GM12878 (cell line): ENCODE measurements at regions not wholly inside any gene's neighbourhood (a gene's known extent, or its start where the extent isn't known, plus 50 kb on each side); places are given as distances from the start of the nearest gene placed in this dataset.

Experiments used
- ATAC-seq: fragments of 200-7000 bp; cut with Tn5 transposase; 3 replicates; pipeline ENCODE4 v1.9.1; 2020; ENCODE audit warnings: mild to moderate bottlenecking, moderate library complexity
- BruUV-seq: library from RNA; stranded (reverse); fragments of 400-500 nt; replicated peaks from 2 replicates; lab custom pipeline; 2021; lab: Mats Ljungman, UMichigan
- CTCF ChIA-PET: fragments of 300-600 bp; sonication (Branson Sonifier 250); formaldehyde crosslinking; extraction: SDS; loops from one replicate; lab custom pipeline; 2021; ENCODE audit warnings: inconsistent platforms; lab: Yijun Ruan, JAX
- POLR2A ChIA-PET: fragments of 350-600 bp; formaldehyde crosslinking; extraction: SDS; loops from one replicate; lab custom pipeline; 2021; ENCODE audit warnings: inconsistent platforms; lab: Charles Lee
- RAD21 ChIA-PET: fragments of 300-600 bp; sonication (Branson Sonifier 250); formaldehyde crosslinking; loops from one replicate; lab custom pipeline; 2023; ENCODE audit warnings: antibody characterized with exemption; ENCODE audit not compliant: unreplicated experiment; lab: Charles Lee
- SMC1A ChIA-PET: fragments of 300-600 bp; sonication (Branson Sonifier 250); formaldehyde crosslinking; loops from one replicate; lab custom pipeline; 2023; ENCODE audit not compliant: unreplicated experiment, uncharacterized antibody; lab: Charles Lee
- DNase-seq: peaks from one replicate; pipeline ENCODE4 v3.0.0-alpha.2; 2011; ENCODE audit warnings: low read depth, low spot score
- FAIRE-seq: peaks from 3 replicates; lab custom pipeline; 2011; peaks lifted over from hg19 to GRCh38; lab: Jason Lieb, UNC
- H2AFZ ChIP-seq: 2 replicates; pipeline ENCODE4 v1.6.0; 2011; ENCODE audit warnings: low read depth, low read length, control low read depth; ENCODE audit not compliant: control insufficient read depth
- H3K27ac ChIP-seq: 2 replicates; pipeline ENCODE4 v1.5.1; 2011; ENCODE audit warnings: control low read depth; ENCODE audit not compliant: control insufficient read depth, insufficient read depth
- H3K27me3 ChIP-seq, 2 experiments: replicated peaks in 1 of 2; 2 replicates each; pipeline versions ENCODE4 v1.6.0 to v1.6.1; 2011; ENCODE audit warnings: low read length in 1 of 2; ENCODE audit not compliant: control insufficient read depth in 2 of 2, insufficient read depth in 2 of 2
- H3K36me3 ChIP-seq, 2 experiments: 2 replicates each; pipeline ENCODE4 v1.5.1; 2011; ENCODE audit warnings: low read length in 1 of 2; ENCODE audit not compliant: control insufficient read depth in 2 of 2, insufficient read depth in 2 of 2
- H3K4me1 ChIP-seq: 2 replicates; pipeline ENCODE4 v1.6.1; 2011; ENCODE audit warnings: mild to moderate bottlenecking, low read length, moderate library complexity, mixed read lengths; ENCODE audit not compliant: control insufficient read depth, insufficient read depth
- H3K4me2 ChIP-seq: 2 replicates; pipeline ENCODE4 v1.6.0; 2011; ENCODE audit warnings: control low read depth; ENCODE audit not compliant: control insufficient read depth, insufficient read depth
- H3K4me3 ChIP-seq: fragments of 200-600 bp; sonication (generic); 2 replicates; pipeline ENCODE4 v1.5.1; 2016
- H3K79me2 ChIP-seq: 2 replicates; pipeline ENCODE4 v1.6.0; 2011; ENCODE audit warnings: low read length; ENCODE audit not compliant: control insufficient read depth, insufficient read depth
- H3K9ac ChIP-seq: 2 replicates; pipeline ENCODE4 v1.8.0; 2011; ENCODE audit warnings: low read length, control low read depth, mixed read lengths; ENCODE audit not compliant: control insufficient read depth, insufficient read depth
- H3K9me3 ChIP-seq: replicated peaks from 3 replicates; pipeline ENCODE4 v1.5.1; 2011; ENCODE audit warnings: mild to moderate bottlenecking, low read length; ENCODE audit not compliant: control insufficient read depth, insufficient read depth
- H4K20me1 ChIP-seq: 2 replicates; pipeline ENCODE4 v1.6.0; 2011; ENCODE audit not compliant: control insufficient read depth, insufficient read depth
- ATF7 ChIP-seq: fragments of 450-650 bp; IDR thresholded peaks from 2 replicates; pipeline ENCODE4 v1.6.1; 2016; ENCODE audit warnings: low read depth, mild to moderate bottlenecking
- CBFB ChIP-seq: IDR thresholded peaks from 2 replicates; pipeline ENCODE4 v1.6.1; 2016; ENCODE audit warnings: antibody characterized with exemption, low read depth
- GABPA ChIP-seq: IDR thresholded peaks from 2 replicates; pipeline ENCODE4 v1.6.1; 2014; ENCODE audit warnings: antibody characterized with exemption, low read depth, mild to moderate bottlenecking, inconsistent platforms
- JUND ChIP-seq: IDR thresholded peaks from 2 replicates; pipeline ENCODE4 v1.6.1; 2012; ENCODE audit warnings: low read depth, mild to moderate bottlenecking, low read length, improper control_type of control experiment, moderate library complexity
- NFYB ChIP-seq: IDR thresholded peaks from 2 replicates; pipeline ENCODE4 v1.6.1; 2011; ENCODE audit warnings: low read depth, mild to moderate bottlenecking, low read length, improper control_type of control experiment, moderate library complexity; ENCODE audit not compliant: insufficient read depth
- POU2F2 ChIP-seq: IDR thresholded peaks from 3 replicates; pipeline ENCODE4 v1.6.1; 2011; ENCODE audit warnings: low read depth, mild to moderate bottlenecking, low read length, borderline replicate concordance
- SIX5 ChIP-seq: IDR thresholded peaks from 2 replicates; pipeline ENCODE4 v1.6.1; 2011; ENCODE audit warnings: mild to moderate bottlenecking, low read depth, low read length, moderate library complexity; ENCODE audit not compliant: severe bottlenecking
- SPI1 ChIP-seq: IDR thresholded peaks from 2 replicates; pipeline ENCODE4 v1.6.1; 2011; ENCODE audit warnings: low read depth, mild to moderate bottlenecking, low read length, moderate library complexity, borderline replicate concordance; ENCODE audit not compliant: insufficient read depth
- SREBF2 ChIP-seq: IDR thresholded peaks from 2 replicates; pipeline ENCODE4 v1.6.1; 2012; ENCODE audit warnings: mild to moderate bottlenecking, low read length
- WRNIP1 ChIP-seq: IDR thresholded peaks from 2 replicates; pipeline ENCODE4 v1.6.1; 2011; ENCODE audit warnings: low read depth, low read length, improper control_type of control experiment, borderline replicate concordance
- WGBS: methylation state at CpG from one replicate; pipeline ENCODE4 v1.1.6; 2016; ENCODE audit warnings: low lambda C conversion rate; ENCODE audit not compliant: insufficient replicate concordance, insufficient coverage; ENCODE audit errors: missing lambda C conversion rate; 5-methylcytosine and 5-hydroxymethylcytosine counted together
- in situ Hi-C: fragments of 300-500 bp; cut with MboI; formaldehyde crosslinking; loops from 9 replicates; pipeline ENCODE4 v1.14.3; 2018; ENCODE audit warnings: mixed read lengths
- intact Hi-C: fragments of 100-400 bp; cut with micrococcal nuclease; formaldehyde crosslinking; loops from one replicate; pipeline ENCODE4 v1.14.2; 2022; ENCODE audit not compliant: unreplicated experiment
- TF ChIP-seq, protein P1 (sequence below): fragments of 450-650 bp; formaldehyde crosslinking; IDR thresholded peaks from 2 replicates; pipeline ENCODE4 v1.5.0; 2022; ENCODE audit warnings: mild to moderate bottlenecking, missing genetic modification characterization
- TF ChIP-seq, protein P2 (sequence below): IDR thresholded peaks from 2 replicates; pipeline ENCODE4 v1.6.1; 2012; ENCODE audit warnings: low read depth, low read length, improper control_type of control experiment
- TF ChIP-seq, protein P3 (sequence below): fragments of 450-650 bp; IDR thresholded peaks from 2 replicates; pipeline ENCODE4 v1.6.1; 2017; ENCODE audit warnings: mild to moderate bottlenecking, moderate library complexity
- TF ChIP-seq, protein P4 (sequence below): IDR thresholded peaks from 2 replicates; pipeline ENCODE4 v1.6.1; 2012; ENCODE audit warnings: low read length, inconsistent platforms

DNA sequence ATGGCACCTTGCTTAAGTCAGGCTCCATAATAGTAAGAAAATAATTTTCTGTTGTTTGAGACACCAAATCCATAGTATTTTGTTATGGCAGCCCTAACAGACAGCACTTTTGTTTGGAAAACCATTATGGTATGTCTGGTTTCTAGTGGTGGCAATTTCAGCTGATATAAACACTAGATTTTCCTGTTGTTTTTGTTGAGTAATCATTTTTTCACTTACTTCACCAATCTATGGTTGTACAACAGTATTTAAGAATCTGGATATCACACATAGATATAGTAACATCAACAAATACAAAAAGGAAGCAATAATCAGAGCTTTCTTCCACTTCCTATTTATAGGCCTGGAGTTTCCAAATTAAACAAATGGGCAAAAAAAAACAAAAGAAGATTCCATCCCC lies 725.8 kb upstream of the POM121L12 start (continued):
- TF ChIP-seq NFYB = no peak
- TF ChIP-seq, protein P1, sequence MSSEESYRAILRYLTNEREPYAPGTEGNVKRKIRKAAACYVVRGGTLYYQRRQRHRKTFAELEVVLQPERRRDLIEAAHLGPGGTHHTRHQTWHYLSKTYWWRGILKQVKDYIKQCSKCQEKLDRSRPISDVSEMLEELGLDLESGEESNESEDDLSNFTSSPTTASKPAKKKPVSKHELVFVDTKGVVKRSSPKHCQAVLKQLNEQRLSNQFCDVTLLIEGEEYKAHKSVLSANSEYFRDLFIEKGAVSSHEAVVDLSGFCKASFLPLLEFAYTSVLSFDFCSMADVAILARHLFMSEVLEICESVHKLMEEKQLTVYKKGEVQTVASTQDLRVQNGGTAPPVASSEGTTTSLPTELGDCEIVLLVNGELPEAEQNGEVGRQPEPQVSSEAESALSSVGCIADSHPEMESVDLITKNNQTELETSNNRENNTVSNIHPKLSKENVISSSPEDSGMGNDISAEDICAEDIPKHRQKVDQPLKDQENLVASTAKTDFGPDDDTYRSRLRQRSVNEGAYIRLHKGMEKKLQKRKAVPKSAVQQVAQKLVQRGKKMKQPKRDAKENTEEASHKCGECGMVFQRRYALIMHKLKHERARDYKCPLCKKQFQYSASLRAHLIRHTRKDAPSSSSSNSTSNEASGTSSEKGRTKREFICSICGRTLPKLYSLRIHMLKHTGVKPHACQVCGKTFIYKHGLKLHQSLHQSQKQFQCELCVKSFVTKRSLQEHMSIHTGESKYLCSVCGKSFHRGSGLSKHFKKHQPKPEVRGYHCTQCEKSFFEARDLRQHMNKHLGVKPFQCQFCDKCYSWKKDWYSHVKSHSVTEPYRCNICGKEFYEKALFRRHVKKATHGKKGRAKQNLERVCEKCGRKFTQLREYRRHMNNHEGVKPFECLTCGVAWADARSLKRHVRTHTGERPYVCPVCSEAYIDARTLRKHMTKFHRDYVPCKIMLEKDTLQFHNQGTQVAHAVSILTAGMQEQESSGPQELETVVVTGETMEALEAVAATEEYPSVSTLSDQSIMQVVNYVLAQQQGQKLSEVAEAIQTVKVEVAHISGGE (CRISPR knock-in tag) = no peak
- no peak for TF ChIP-seq SIX5
- TF ChIP-seq JUND = no peak
- no peak for TF ChIP-seq GABPA
- TF ChIP-seq ATF7 = no peak
- TF ChIP-seq, all 136 proteins: peak for 0

DNA sequence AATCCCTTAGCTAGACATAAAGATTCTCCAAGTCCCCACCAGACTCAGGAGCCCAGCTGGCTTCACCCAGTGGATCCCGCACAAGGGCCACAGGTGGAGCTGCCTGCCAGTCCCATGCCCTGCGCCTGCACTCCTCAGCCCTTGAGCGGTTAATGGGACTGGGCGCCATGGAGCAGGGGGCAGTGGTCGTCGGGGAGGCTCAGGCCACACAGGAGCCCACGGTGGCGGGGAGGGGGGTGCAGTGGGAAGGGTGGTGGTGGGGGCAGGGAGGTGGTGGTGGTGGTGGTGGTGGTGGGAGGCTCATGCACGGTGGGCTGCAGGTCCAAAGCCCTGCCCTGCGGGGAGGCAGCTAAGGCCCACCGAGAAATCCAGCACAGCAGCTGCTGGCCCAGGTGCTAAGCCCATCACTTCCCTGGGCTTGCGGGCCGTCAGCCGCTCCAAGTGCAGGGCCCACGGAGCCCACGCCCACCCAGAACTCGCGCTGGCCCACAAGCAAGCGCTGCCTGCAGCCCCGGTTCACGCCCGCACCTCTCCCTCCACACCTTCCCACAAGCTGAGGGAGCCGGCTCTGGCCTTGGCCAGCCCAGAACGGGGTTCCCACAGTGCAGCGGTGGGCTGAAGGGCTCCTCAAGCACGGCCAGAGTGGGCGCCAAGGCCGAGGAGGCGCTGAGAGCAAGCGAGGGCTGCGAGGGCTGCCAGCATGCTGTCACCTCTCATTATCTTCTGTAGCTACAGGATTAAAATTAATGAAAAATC lies 732.5 kb upstream of the POM121L12 start:
- no peaks in the 10 kb centered on the region for H3K9me3 ChIP-seq
- WGBS = 68% methylated on average over 17 of the region's 31 CpGs
- FAIRE-seq (no peak), DNase-seq (no peak), ATAC-seq (no peak)
- no peak overlapping the region for H2AFZ ChIP-seq
- no peaks in the 10 kb centered on the region for H3K27me3 ChIP-seq
- no peak overlapping the region for H3K9ac ChIP-seq
- no peaks in the 10 kb centered on the region for H3K36me3 ChIP-seq
- ChIA-PET POLR2A (no interaction called here), RAD21 (no interaction called here), CTCF (no interaction called here), SMC1A (no interaction called here)
- H3K27ac ChIP-seq = no peak overlapping the region
- no peaks in the 10 kb centered on the region for H3K4me1 ChIP-seq
- H3K4me2 ChIP-seq = no peak overlapping the region
- H3K79me2 ChIP-seq = no peaks in the 10 kb centered on the region
- in situ Hi-C loops (no loop called here), intact Hi-C loops (no loop called here)
- no peak overlapping the region for H3K4me3 ChIP-seq
- no TSS peak for BruUV-seq
- H4K20me1 ChIP-seq = no peaks in the 10 kb centered on the region
- TF ChIP-seq, protein P2, sequence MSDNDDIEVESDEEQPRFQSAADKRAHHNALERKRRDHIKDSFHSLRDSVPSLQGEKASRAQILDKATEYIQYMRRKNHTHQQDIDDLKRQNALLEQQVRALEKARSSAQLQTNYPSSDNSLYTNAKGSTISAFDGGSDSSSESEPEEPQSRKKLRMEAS = no peak
- TF ChIP-seq POU2F2 = no peak
- no peak for TF ChIP-seq WRNIP1
- TF ChIP-seq, protein P3, sequence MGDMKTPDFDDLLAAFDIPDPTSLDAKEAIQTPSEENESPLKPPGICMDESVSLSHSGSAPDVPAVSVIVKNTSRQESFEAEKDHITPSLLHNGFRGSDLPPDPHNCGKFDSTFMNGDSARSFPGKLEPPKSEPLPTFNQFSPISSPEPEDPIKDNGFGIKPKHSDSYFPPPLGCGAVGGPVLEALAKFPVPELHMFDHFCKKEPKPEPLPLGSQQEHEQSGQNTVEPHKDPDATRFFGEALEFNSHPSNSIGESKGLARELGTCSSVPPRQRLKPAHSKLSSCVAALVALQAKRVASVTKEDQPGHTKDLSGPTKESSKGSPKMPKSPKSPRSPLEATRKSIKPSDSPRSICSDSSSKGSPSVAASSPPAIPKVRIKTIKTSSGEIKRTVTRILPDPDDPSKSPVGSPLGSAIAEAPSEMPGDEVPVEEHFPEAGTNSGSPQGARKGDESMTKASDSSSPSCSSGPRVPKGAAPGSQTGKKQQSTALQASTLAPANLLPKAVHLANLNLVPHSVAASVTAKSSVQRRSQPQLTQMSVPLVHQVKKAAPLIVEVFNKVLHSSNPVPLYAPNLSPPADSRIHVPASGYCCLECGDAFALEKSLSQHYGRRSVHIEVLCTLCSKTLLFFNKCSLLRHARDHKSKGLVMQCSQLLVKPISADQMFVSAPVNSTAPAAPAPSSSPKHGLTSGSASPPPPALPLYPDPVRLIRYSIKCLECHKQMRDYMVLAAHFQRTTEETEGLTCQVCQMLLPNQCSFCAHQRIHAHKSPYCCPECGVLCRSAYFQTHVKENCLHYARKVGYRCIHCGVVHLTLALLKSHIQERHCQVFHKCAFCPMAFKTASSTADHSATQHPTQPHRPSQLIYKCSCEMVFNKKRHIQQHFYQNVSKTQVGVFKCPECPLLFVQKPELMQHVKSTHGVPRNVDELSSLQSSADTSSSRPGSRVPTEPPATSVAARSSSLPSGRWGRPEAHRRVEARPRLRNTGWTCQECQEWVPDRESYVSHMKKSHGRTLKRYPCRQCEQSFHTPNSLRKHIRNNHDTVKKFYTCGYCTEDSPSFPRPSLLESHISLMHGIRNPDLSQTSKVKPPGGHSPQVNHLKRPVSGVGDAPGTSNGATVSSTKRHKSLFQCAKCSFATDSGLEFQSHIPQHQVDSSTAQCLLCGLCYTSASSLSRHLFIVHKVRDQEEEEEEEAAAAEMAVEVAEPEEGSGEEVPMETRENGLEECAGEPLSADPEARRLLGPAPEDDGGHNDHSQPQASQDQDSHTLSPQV = no peak
- TF ChIP-seq SREBF2 = no peak
- no peak for TF ChIP-seq SPI1
- TF ChIP-seq CBFB = no peak
- TF ChIP-seq, protein P4, sequence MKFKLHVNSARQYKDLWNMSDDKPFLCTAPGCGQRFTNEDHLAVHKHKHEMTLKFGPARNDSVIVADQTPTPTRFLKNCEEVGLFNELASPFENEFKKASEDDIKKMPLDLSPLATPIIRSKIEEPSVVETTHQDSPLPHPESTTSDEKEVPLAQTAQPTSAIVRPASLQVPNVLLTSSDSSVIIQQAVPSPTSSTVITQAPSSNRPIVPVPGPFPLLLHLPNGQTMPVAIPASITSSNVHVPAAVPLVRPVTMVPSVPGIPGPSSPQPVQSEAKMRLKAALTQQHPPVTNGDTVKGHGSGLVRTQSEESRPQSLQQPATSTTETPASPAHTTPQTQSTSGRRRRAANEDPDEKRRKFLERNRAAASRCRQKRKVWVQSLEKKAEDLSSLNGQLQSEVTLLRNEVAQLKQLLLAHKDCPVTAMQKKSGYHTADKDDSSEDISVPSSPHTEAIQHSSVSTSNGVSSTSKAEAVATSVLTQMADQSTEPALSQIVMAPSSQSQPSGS = no peak
